DOHH2 (cell line): ENCODE measurements at regions not wholly inside any gene's neighbourhood (a gene's known extent, or its start where the extent isn't known, plus 50 kb on each side); places are given as distances from the start of the nearest gene placed in this dataset.

Experiments used
- H3F3A ChIP-seq: fragments of 200-600 bp; sonication (generic), shearing (Covaris generic); 2 replicates; pipeline ENCODE4 v1.6.0; 2016; ENCODE audit warnings: antibody characterized with exemption, mild to moderate bottlenecking; ENCODE audit not compliant: control insufficient read depth, insufficient read depth
- H3K27ac ChIP-seq: fragments of 200-600 bp; sonication (generic); 2 replicates; pipeline ENCODE4 v1.5.1; 2014; ENCODE audit warnings: low read depth, mild to moderate bottlenecking, low read length, moderate library complexity
- H3K27me3 ChIP-seq: fragments of 200-600 bp; sonication (generic); 2 replicates; pipeline ENCODE4 v1.6.1; 2014; ENCODE audit warnings: mild to moderate bottlenecking, low read length, mixed read lengths; ENCODE audit not compliant: control insufficient read depth
- H3K36me3 ChIP-seq: fragments of 200-600 bp; sonication (generic); 2 replicates; pipeline ENCODE4 v1.6.1; 2014; ENCODE audit warnings: mild to moderate bottlenecking, low read length, moderate library complexity, mixed read lengths; ENCODE audit not compliant: control insufficient read depth
- H3K4me1 ChIP-seq: fragments of 200-600 bp; sonication (generic); 2 replicates; pipeline ENCODE4 v1.6.1; 2014; ENCODE audit warnings: mild to moderate bottlenecking, low read length, mixed read lengths; ENCODE audit not compliant: control insufficient read depth
- H3K4me2 ChIP-seq: fragments of 200-600 bp; sonication (generic); 2 replicates; pipeline ENCODE4 v1.6.0; 2014; ENCODE audit warnings: mild to moderate bottlenecking, low read length, moderate library complexity
- H3K4me3 ChIP-seq: fragments of 200-600 bp; sonication (generic); 2 replicates; pipeline ENCODE4 v1.5.1; 2014; ENCODE audit warnings: mild to moderate bottlenecking, low read length, mixed read lengths
- H3K79me2 ChIP-seq: fragments of 200-600 bp; sonication (generic); 2 replicates; pipeline ENCODE4 v1.6.1; 2014; ENCODE audit warnings: mild to moderate bottlenecking, low read length, mixed read lengths; ENCODE audit not compliant: control insufficient read depth
- H3K9me2 ChIP-seq: fragments of 200-600 bp; sonication (generic); replicated peaks from 2 replicates; pipeline ENCODE4 v1.6.1; 2014; ENCODE audit warnings: mild to moderate bottlenecking, low read length, mixed read lengths; ENCODE audit not compliant: control insufficient read depth
- H3K9me3 ChIP-seq: fragments of 200-600 bp; sonication (generic); 2 replicates; pipeline ENCODE4 v1.6.1; 2014; ENCODE audit warnings: antibody characterized with exemption, low read length, mixed read lengths; ENCODE audit not compliant: control insufficient read depth, insufficient read depth
- H4K20me1 ChIP-seq: fragments of 200-600 bp; sonication (generic); 2 replicates; pipeline ENCODE4 v1.6.0; 2014; ENCODE audit warnings: low read depth, mild to moderate bottlenecking, antibody characterized with exemption, low read length, moderate library complexity; ENCODE audit not compliant: control insufficient read depth, insufficient read depth
- CTCF ChIP-seq: fragments of 200-600 bp; sonication (generic); IDR thresholded peaks from one replicate; pipeline ENCODE4 v1.5.1; 2014; ENCODE audit warnings: antibody characterized with exemption, mild to moderate bottlenecking, low read depth, low read length; ENCODE audit not compliant: poor library complexity, severe bottlenecking
- EZH2phosphoT487 ChIP-seq: fragments of 200-600 bp; sonication (generic); IDR thresholded peaks from 2 replicates; pipeline ENCODE4 v1.6.1; 2017; ENCODE audit warnings: borderline replicate concordance, mild to moderate bottlenecking, antibody characterized with exemption, low read length, moderate library complexity, mixed read lengths

- H4K20me1 ChIP-seq: no peaks in the 10 kb centered on the region
- H3K27me3 ChIP-seq: no peaks in the 10 kb centered on the region
- H3K79me2 ChIP-seq: no peaks in the 10 kb centered on the region
- H3K36me3 ChIP-seq: no peaks in the 10 kb centered on the region
- no peaks in the 10 kb centered on the region for H3F3A ChIP-seq
- H3K4me1 ChIP-seq: no peaks in the 10 kb centered on the region
- no peak overlapping the region for H3K4me2 ChIP-seq
- no peak overlapping the region for H3K27ac ChIP-seq
- no peaks in the 10 kb centered on the region for H3K9me2 ChIP-seq
- H3K9me3 ChIP-seq: peaks cover 7% of the 10 kb centered on the region; the same call in 1 of the 2 replicates
- no peak overlapping the region for H3K4me3 ChIP-seq
- TF ChIP-seq EZH2phosphoT487 (no peak), CTCF (no peak)
Observed at GRCh38 chr2:41535575-41535974, 512.2 kb upstream of the PKDCC start.

- no peak overlapping the region for H3K4me3 ChIP-seq
- peaks cover 2% of the 10 kb centered on the region; the same call in 1 of the 2 replicates for H3K9me3 ChIP-seq
- H3F3A ChIP-seq: no peaks in the 10 kb centered on the region
- H3K27me3 ChIP-seq: no peaks in the 10 kb centered on the region
- no peaks in the 10 kb centered on the region for H3K9me2 ChIP-seq
- TF ChIP-seq CTCF (no peak), EZH2phosphoT487 (no peak)
- H3K79me2 ChIP-seq: no peaks in the 10 kb centered on the region
- H4K20me1 ChIP-seq: no peaks in the 10 kb centered on the region
- H3K4me2 ChIP-seq: no peak overlapping the region
- H3K36me3 ChIP-seq: no peaks in the 10 kb centered on the region
- H3K27ac ChIP-seq: no peak overlapping the region
- H3K4me1 ChIP-seq: no peaks in the 10 kb centered on the region
Observed at GRCh38 chr2:41540272-41540998, 507.4 kb upstream of the PKDCC start.

GRCh38 chr2:41543726-41544125 is 504.1 kb upstream of the PKDCC start:
- Histone ChIP-seq H3K9me2 (no peaks in the 10 kb centered on the region), H3K4me3 (no peak overlapping the region), H3F3A (no peaks in the 10 kb centered on the region), H3K79me2 (no peaks in the 10 kb centered on the region), H3K4me2 (no peak overlapping the region), H3K9me3 (no peaks in the 10 kb centered on the region), H3K27ac (no peak overlapping the region), H4K20me1 (no peaks in the 10 kb centered on the region), H3K27me3 (no peaks in the 10 kb centered on the region), H3K4me1 (no peaks in the 10 kb centered on the region), H3K36me3 (no peaks in the 10 kb centered on the region)
- no peak for TF ChIP-seq CTCF
- no peak for TF ChIP-seq EZH2phosphoT487
